ENCODE measurements at regions not wholly inside any gene's neighbourhood (a gene's known extent, or its start where the extent isn't known, plus 50 kb on each side); places are given as distances from the start of the nearest gene placed in this dataset.
A peak's percentile ranks its signal among the peaks of the same experiment; 100 is the strongest.
"Not testable (repeated sequence)": the region's sequence is repeated elsewhere in the genome, so short reads cannot be mapped to it uniquely, and the experiment has no call there.

GRCh38 chr6:112659912-112660311 lies 312.8 kb downstream of the RFPL4B start:
- DNase-seq, result no peak

GRCh38 chr6:112660626-112661025 lies 313.5 kb downstream of the RFPL4B start:
- DNase-seq, result no peak

- DNase-seq, result no peak
Measured at GRCh38 chr6:112663698-112664097, 316.6 kb downstream of the RFPL4B start.

GRCh38 chr6:112665114-112665513 lies 318.0 kb downstream of the RFPL4B start:
- DNase-seq, result peak; percentile 90

- peak; percentile 53 for DNase-seq
Measured at GRCh38 chr6:112665815-112666214, 318.7 kb downstream of the RFPL4B start.

- no peak for DNase-seq
Measured at GRCh38 chr6:112667427-112667826, 320.3 kb downstream of the RFPL4B start.

- peak; percentile 68 for DNase-seq
Measured at GRCh38 chr6:112680091-112680490, 333.0 kb downstream of the RFPL4B start.

GRCh38 chr6:112682071-112682470 lies 334.9 kb downstream of the RFPL4B start:
- DNase-seq, result no peak

GRCh38 chr6:112683106-112683505 lies 336.0 kb downstream of the RFPL4B start:
- DNase-seq, result no peak

GRCh38 chr6:112683926-112684325 lies 336.8 kb downstream of the RFPL4B start:
- peak; percentile 96 for DNase-seq

GRCh38 chr6:112685521-112686220 lies 338.5 kb downstream of the RFPL4B start:
- DNase-seq, result peak; percentile 63

GRCh38 chr6:112688487-112689165 lies 341.5 kb downstream of the RFPL4B start:
- DNase-seq, result not testable (repeated sequence)

GRCh38 chr6:112689183-112689858 lies 342.2 kb downstream of the RFPL4B start:
- DNase-seq, result not testable (repeated sequence)

GRCh38 chr6:112690497-112691202 lies 343.5 kb downstream of the RFPL4B start:
- DNase-seq, result peak; percentile 41

- peak; percentile 89 for DNase-seq
Measured at GRCh38 chr6:112691289-112691688, 344.2 kb downstream of the RFPL4B start.

GRCh38 chr6:112695001-112695400 lies 347.9 kb downstream of the RFPL4B start:
- no peak for DNase-seq

- DNase-seq, result no peak
Measured at GRCh38 chr6:112697265-112697664, 350.1 kb downstream of the RFPL4B start.

GRCh38 chr6:112701201-112701600 lies 354.1 kb downstream of the RFPL4B start:
- DNase-seq, result peak; percentile 92

GRCh38 chr6:112710710-112711109 lies 363.6 kb downstream of the RFPL4B start:
- DNase-seq, result no peak

GRCh38 chr6:112713402-112713801 lies 366.3 kb downstream of the RFPL4B start:
- DNase-seq, result no peak

GRCh38 chr6:112717401-112717800 lies 370.3 kb downstream of the RFPL4B start:
- DNase-seq, result no peak

GRCh38 chr6:112717856-112718255 lies 370.7 kb downstream of the RFPL4B start:
- DNase-seq, result no peak

GRCh38 chr6:112725541-112726085 lies 378.5 kb downstream of the RFPL4B start:
- DNase-seq, result no peak

Data from fibroblast of skin of scalp (primary cell).